ENCODE measurements at regions not wholly inside any gene's neighbourhood (a gene's known extent, or its start where the extent isn't known, plus 50 kb on each side); places are given as distances from the start of the nearest gene placed in this dataset.

DNA sequence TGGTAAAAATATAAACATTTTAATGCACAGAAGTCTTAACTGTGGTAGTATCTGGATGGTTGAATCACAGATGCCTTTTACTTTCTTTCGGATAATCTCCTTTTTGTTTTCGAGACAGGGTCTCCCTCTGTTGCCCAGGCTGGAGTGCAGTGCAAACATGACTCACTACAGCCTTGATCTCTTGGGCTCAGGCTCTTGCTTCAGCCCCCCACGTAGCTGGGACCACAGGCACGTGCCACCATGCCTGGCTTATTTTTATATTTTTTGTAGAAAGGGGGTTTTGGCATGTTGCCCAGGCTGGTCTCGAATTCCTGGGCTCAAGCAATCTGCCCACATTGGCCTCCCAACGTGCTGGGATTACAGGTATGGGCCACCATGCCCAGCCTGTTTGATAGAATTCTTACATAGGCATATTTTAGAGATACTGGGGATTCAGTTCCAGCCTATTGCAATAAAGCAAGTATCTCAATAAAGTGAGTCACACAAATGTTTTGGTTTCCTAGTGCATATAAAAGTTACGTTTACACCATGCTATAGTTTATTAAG is 99.2 kb downstream of the SNAPC1 start:
- TF ChIP-seq, protein P1, sequence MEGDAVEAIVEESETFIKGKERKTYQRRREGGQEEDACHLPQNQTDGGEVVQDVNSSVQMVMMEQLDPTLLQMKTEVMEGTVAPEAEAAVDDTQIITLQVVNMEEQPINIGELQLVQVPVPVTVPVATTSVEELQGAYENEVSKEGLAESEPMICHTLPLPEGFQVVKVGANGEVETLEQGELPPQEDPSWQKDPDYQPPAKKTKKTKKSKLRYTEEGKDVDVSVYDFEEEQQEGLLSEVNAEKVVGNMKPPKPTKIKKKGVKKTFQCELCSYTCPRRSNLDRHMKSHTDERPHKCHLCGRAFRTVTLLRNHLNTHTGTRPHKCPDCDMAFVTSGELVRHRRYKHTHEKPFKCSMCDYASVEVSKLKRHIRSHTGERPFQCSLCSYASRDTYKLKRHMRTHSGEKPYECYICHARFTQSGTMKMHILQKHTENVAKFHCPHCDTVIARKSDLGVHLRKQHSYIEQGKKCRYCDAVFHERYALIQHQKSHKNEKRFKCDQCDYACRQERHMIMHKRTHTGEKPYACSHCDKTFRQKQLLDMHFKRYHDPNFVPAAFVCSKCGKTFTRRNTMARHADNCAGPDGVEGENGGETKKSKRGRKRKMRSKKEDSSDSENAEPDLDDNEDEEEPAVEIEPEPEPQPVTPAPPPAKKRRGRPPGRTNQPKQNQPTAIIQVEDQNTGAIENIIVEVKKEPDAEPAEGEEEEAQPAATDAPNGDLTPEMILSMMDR (IDR thresholded peaks at IDR 0.05): no peak
- no peak for TF ChIP-seq POLR2A (IDR thresholded peaks at IDR 0.05)
